Keratinocyte (primary cell): ENCODE measurements at regions not wholly inside any gene's neighbourhood (a gene's known extent, or its start where the extent isn't known, plus 50 kb on each side); places are given as distances from the start of the nearest gene placed in this dataset.

ENCODE experiments used
- DNase-seq: peaks from one replicate; pipeline ENCODE4 v3.0.0-alpha.2; 2011; ENCODE audit warnings: low read depth, missing footprints, low spot score
- FAIRE-seq: peaks from 2 replicates; lab custom pipeline; 2011; peaks lifted over from hg19 to GRCh38; lab: Jason Lieb, UNC
- H2AFZ ChIP-seq: 2 replicates; pipeline ENCODE4 v1.6.0; 2012; ENCODE audit warnings: low read length, control low read depth, inconsistent platforms; ENCODE audit not compliant: control insufficient read depth
- H3K27ac ChIP-seq: 2 replicates; pipeline ENCODE4 v1.5.1; 2011; ENCODE audit warnings: low read length; ENCODE audit not compliant: control insufficient read depth, insufficient read depth
- H3K27me3 ChIP-seq: 3 replicates; pipeline ENCODE4 v1.6.0; 2011; ENCODE audit warnings: low read length; ENCODE audit not compliant: control insufficient read depth, insufficient read depth; ENCODE audit errors: extremely low read depth
- H3K36me3 ChIP-seq, 2 experiments: 2 replicates in 1 of 2; 3 replicates in 1 of 2; pipeline ENCODE4 v1.5.1; 2011; ENCODE audit warnings: low read length in 2 of 2, mild to moderate bottlenecking in 1 of 2; ENCODE audit not compliant: control insufficient read depth in 2 of 2, insufficient read depth in 2 of 2; ENCODE audit errors: extremely low read depth in 1 of 2
- H3K4me1 ChIP-seq: 3 replicates; pipeline ENCODE4 v1.5.1; 2011; ENCODE audit warnings: low read length; ENCODE audit not compliant: control insufficient read depth, insufficient read depth; ENCODE audit errors: extremely low read depth
- H3K4me2 ChIP-seq: 3 replicates; pipeline ENCODE4 v1.6.0; 2011; ENCODE audit warnings: low read depth, low read length; ENCODE audit not compliant: control insufficient read depth, insufficient read depth; ENCODE audit errors: extremely low read depth
- H3K4me3 ChIP-seq, 3 experiments: fragments of 200-600 bp in 1 of 3; sonication (generic) in 1 of 3; 2 replicates in 2 of 3; 3 replicates in 1 of 3; pipeline ENCODE4 v1.5.1; 2011 to 2016; ENCODE audit warnings: low read length in 3 of 3, mild to moderate bottlenecking in 3 of 3, control low read depth in 2 of 3, inconsistent platforms in 1 of 3, low read depth in 1 of 3, mixed read lengths in 1 of 3, mixed run types in 1 of 3, moderate library complexity in 1 of 3; ENCODE audit not compliant: control insufficient read depth in 2 of 3, insufficient read depth in 2 of 3; ENCODE audit errors: extremely low read depth in 1 of 3
- H3K79me2 ChIP-seq: 2 replicates; pipeline ENCODE4 v1.6.0; 2012; ENCODE audit warnings: low read length; ENCODE audit not compliant: control insufficient read depth, insufficient read depth
- H3K9ac ChIP-seq: 3 replicates; pipeline ENCODE4 v1.6.0; 2011; ENCODE audit warnings: low read length; ENCODE audit not compliant: control insufficient read depth, insufficient read depth; ENCODE audit errors: extremely low read depth
- H3K9me1 ChIP-seq: 3 replicates; pipeline ENCODE4 v1.6.0; 2011; ENCODE audit warnings: low read length; ENCODE audit not compliant: control insufficient read depth, insufficient read depth; ENCODE audit errors: extremely low read depth
- H3K9me3 ChIP-seq: 2 replicates; pipeline ENCODE4 v1.5.1; 2012; ENCODE audit warnings: low read depth, low read length; ENCODE audit not compliant: control insufficient read depth
- H4K20me1 ChIP-seq: 3 replicates; pipeline ENCODE4 v1.6.0; 2011; ENCODE audit warnings: low read length; ENCODE audit not compliant: control insufficient read depth, insufficient read depth; ENCODE audit errors: extremely low read depth
- EZH2 ChIP-seq: IDR thresholded peaks from one replicate; pipeline ENCODE4 v1.6.1; 2012; ENCODE audit warnings: inconsistent platforms, mild to moderate bottlenecking, low read length, moderate library complexity
- dilution Hi-C: fragments of 300-500 bp; cut with MboI; formaldehyde crosslinking; loops from one replicate; pipeline ENCODE4 v1.7.0; 2020; ENCODE audit warnings: low sequenced_read_pairs; ENCODE audit not compliant: extremely low pct_ligation_motif_present
- TF ChIP-seq, protein P1 (sequence below), 3 experiments: IDR thresholded peaks in 1 of 3; conservative IDR thresholded peaks in 1 of 3; optimal IDR thresholded peaks in 1 of 3; 2 replicates in 2 of 3; 3 replicates in 1 of 3; pipeline versions ENCODE3 to v1.5.1; 2011; ENCODE audit warnings: low read length in 3 of 3, mild to moderate bottlenecking in 3 of 3, moderate library complexity in 2 of 3, control low read depth in 1 of 3, inconsistent platforms in 1 of 3; ENCODE audit not compliant: insufficient read depth in 2 of 3; ENCODE audit errors: extremely low read depth in 1 of 3

DNA sequence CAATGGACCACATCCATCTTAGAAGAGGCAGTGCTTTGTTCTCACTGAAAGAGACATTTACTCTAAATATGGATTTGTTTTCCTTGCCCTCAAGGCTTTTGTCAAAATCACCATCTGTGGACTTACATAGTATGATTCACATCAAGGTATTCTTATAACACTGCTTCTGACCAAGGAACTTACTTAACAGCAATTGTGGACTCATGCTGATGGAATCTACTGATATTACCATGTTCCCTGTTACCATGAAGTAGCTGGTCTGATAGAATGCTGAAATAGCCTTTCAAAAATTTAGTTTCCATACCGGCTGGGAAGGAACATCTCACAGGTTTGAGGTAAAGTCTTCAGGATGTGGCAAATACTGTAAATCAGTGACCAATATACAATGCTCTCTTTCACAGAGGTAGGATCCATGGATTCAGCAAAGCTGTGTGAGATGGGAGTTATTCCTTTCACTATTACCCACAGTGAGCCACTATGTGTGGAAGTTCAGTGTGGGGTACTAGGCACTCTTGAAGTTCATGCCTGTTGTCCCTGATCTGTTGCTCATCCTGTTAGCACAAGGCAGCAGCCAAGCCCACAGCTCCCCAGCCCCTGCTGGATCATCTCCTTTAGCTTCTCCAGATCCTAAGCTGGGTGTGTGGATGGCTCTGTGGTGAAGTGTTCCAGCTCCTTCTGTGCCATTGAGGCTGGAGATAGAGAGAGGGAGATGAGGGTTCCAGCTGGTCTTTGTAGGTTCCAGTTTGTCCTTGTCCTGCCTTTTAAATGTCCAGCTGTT, 126.4 kb downstream of the ATP23 start:
- peak overlapping the region; percentile 2 for H3K9ac ChIP-seq
- FAIRE-seq: peak; percentile 94
- H3K36me3 ChIP-seq: no peaks in the 10 kb centered on the region
- peak overlapping the region; percentile 5 for H2AFZ ChIP-seq
- H3K4me1 ChIP-seq: peaks cover 47% of the 10 kb centered on the region
- dilution Hi-C loops: no loop called here
- no peaks in the 10 kb centered on the region for H3K79me2 ChIP-seq
- H3K9me3 ChIP-seq: no peaks in the 10 kb centered on the region
- H3K27me3 ChIP-seq: no peaks in the 10 kb centered on the region
- H3K4me3 ChIP-seq: no peak overlapping the region
- no peaks in the 10 kb centered on the region for H3K9me1 ChIP-seq
- no peaks in the 10 kb centered on the region for H4K20me1 ChIP-seq
- peak overlapping the region; percentile 31 for H3K4me2 ChIP-seq
- H3K27ac ChIP-seq: peak overlapping the region; percentile 73
- DNase-seq: peak; percentile 81
- no peak for TF ChIP-seq EZH2
- TF ChIP-seq, protein P1, sequence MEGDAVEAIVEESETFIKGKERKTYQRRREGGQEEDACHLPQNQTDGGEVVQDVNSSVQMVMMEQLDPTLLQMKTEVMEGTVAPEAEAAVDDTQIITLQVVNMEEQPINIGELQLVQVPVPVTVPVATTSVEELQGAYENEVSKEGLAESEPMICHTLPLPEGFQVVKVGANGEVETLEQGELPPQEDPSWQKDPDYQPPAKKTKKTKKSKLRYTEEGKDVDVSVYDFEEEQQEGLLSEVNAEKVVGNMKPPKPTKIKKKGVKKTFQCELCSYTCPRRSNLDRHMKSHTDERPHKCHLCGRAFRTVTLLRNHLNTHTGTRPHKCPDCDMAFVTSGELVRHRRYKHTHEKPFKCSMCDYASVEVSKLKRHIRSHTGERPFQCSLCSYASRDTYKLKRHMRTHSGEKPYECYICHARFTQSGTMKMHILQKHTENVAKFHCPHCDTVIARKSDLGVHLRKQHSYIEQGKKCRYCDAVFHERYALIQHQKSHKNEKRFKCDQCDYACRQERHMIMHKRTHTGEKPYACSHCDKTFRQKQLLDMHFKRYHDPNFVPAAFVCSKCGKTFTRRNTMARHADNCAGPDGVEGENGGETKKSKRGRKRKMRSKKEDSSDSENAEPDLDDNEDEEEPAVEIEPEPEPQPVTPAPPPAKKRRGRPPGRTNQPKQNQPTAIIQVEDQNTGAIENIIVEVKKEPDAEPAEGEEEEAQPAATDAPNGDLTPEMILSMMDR (optimal IDR thresholded peaks at IDR 0.05 in 1 of 3, IDR thresholded peaks at IDR 0.05 in 1 of 3, conservative IDR thresholded peaks at IDR 0.05 in 1 of 3; ENCODE audit: extremely low read depth in 1 of 3, insufficient read depth in 2 of 3, low read length in 3 of 3): no peak

DNA sequence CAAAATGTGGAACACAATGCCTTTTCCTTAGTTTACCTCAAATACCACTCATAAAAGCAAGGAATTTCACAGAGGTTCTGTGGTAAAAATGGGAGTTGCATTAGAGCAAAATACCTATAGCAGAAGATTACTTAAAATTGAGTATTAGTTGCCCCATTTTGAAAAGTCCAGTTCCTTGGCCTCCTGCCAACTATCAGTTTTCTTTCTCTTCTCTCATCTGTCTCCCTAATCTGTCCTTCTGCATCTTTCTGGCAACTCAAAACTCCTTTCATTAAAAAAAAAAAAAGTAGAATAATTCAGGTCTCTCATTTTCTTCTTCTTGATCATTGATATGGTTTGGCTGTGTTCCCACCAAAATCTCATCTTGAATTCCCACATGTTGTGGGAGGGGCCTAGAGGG, 127.3 kb downstream of the ATP23 start:
- FAIRE-seq: no peak
- no peaks in the 10 kb centered on the region for H3K9me1 ChIP-seq
- H3K36me3 ChIP-seq: no peaks in the 10 kb centered on the region
- peak overlapping the region; percentile 73 for H3K27ac ChIP-seq
- dilution Hi-C loops: no loop called here
- H3K27me3 ChIP-seq: no peaks in the 10 kb centered on the region
- no peak overlapping the region for H3K4me3 ChIP-seq
- peaks cover 47% of the 10 kb centered on the region for H3K4me1 ChIP-seq
- DNase-seq: no peak
- TF ChIP-seq, protein P1 (optimal IDR thresholded peaks at IDR 0.05 in 1 of 3, IDR thresholded peaks at IDR 0.05 in 1 of 3, conservative IDR thresholded peaks at IDR 0.05 in 1 of 3; ENCODE audit: extremely low read depth in 1 of 3, insufficient read depth in 2 of 3, low read length in 3 of 3): no peak
- TF ChIP-seq EZH2: no peak
- H2AFZ ChIP-seq: no peak overlapping the region
- H3K9ac ChIP-seq: no peak overlapping the region
- H4K20me1 ChIP-seq: no peaks in the 10 kb centered on the region
- peak overlapping the region; percentile 31 for H3K4me2 ChIP-seq
- no peaks in the 10 kb centered on the region for H3K79me2 ChIP-seq
- H3K9me3 ChIP-seq: no peaks in the 10 kb centered on the region
